NCI-H524 treated with DMSO at 0.1 percent for 48 hours (cell line): ENCODE measurements at regions not wholly inside any gene's neighbourhood (a gene's known extent, or its start where the extent isn't known, plus 50 kb on each side); places are given as distances from the start of the nearest gene placed in this dataset.
A peak's percentile ranks its signal among the peaks of the same experiment; 100 is the strongest.
"Not testable (repeated sequence)": the region's sequence is repeated elsewhere in the genome, so short reads cannot be mapped to it uniquely, and the experiment has no call there.

Experiments
- DNase-seq: peaks from one replicate; lab custom pipeline; 2025; lab: John Stamatoyannopoulos, UW

DNA sequence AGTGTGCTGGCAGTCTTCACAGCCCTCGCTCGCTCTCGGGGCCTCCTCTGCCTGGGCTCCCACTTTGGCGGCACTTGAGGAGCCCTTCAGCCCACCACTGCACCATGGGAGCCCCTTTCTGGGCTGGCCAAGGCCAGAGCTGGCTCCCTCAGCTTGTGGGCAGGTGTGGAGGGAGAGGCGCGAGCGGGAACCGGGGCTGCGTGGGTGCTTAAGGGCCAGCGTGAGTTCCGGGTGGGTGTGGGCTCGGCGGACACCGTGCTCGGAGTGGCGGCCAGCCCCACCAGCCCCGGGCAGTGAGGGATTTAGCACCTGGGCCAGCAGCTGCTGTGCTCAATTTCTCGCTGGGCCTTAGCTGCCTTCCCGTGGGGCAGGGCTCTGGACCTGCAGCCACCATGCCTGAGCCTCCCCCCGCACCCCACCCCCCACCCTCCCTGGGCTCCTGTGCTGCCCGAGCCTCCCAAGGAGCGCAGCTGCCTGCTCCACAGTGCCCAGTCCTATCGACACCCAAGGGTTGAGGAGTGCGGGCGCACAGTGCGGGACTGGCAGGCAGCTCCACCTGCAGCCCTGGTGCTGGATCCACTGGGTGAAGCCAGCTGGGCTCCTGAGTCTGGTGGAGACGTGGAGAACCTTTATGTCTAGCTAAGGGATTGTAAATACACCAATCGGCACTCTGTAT is 684.4 kb upstream of the GOLIM4 start:
- DNase-seq, result not testable (repeated sequence)

- DNase-seq, result no peak
These were observed 658.0 kb upstream of the GOLIM4 start for GRCh38 chr3:168753724-168754123.

GRCh38 chr3:168752339-168752738 is 656.6 kb upstream of the GOLIM4 start:
- DNase-seq, result no peak

DNA sequence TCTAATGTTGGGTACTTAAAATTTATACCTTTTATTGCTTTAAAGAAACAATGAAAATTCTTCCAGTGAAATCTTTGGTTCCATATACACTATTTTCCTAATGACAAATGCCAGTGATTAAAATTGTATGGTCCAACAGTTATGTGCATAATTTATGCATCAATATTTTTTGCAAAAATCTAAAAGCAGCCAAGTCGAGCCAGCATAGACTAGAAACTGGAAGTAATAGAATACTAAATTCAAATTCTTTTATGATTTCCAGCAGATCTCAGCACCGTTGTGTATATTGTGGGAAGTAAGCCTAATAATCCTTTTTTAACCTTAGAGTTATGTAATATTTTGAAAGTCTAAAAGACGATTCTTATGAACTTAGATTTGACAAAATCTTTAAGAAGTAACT is 652.0 kb upstream of the GOLIM4 start:
- DNase-seq, result no peak

DNA sequence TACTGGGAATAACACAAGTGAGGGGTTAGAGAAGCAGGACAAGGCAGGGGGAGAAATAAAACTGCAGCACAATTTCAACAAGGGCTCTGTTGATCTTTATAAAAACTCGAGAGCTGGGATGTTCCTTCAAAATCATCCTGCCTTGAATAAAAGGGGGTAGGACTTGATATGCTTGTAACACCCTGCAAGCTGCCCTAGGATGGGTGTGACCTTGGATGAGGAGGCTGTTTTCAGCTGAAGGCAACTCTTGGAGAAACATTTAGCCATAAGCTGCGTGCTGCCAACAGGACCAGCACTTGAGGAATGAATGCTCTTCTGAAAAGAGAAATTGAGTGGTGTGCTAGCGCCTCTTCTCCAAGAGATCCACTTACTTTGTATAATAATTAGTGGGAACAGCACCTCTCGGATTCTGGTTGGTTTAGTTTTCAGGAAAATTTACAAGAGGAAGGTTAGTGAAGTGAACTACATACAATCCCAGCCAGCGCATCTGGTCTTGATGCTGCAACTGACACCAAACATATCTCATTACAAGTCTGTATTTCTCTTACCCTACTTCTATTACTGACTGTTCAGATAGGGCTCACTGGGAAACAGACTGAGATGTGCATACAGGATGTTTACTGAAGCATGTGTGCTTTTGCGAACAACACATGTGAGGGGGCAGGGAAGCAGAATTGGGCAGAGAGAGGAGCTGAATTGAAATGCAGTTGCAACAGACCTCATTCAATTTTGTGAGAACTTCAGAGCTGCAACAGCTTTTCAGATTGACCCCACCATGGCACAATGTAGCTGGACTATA is 643.0 kb upstream of the GOLIM4 start:
- DNase-seq, result no peak

GRCh38 chr3:168736202-168736601 is 640.5 kb upstream of the GOLIM4 start:
- no peak for DNase-seq

- DNase-seq, result no peak
These were observed 634.3 kb upstream of the GOLIM4 start for GRCh38 chr3:168730073-168730472.

- no peak for DNase-seq
These were observed 626.4 kb upstream of the GOLIM4 start for GRCh38 chr3:168722091-168722490.

DNA sequence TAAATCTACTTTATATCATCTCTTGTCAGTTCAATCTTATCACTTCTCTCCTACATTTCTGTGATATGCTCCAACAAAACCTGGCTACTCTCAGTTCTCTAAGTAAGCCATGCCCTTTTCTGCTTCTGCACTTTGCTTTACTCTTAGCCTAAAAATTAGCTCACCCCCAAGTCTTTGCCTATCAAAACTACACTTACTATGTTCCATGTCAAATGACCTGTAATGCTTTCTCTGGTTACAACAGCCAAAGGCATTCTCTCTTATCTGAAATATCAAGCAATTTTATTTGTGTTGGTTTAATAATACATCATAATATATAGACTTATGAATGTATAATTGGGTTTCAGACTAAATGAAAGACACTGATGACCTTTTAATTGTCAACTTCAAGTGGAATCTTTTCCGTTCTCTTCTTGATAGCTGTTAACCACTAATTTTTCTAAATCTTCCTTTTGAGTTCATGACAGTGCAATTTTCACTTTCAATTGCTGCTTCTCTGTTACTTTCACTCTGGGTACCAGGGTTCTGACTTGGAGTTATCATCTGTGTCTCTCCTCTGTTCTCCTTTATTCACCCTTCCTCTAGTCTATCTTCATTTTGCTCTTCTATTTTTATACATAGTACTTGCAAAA is 619.0 kb upstream of the GOLIM4 start:
- no peak for DNase-seq

DNA sequence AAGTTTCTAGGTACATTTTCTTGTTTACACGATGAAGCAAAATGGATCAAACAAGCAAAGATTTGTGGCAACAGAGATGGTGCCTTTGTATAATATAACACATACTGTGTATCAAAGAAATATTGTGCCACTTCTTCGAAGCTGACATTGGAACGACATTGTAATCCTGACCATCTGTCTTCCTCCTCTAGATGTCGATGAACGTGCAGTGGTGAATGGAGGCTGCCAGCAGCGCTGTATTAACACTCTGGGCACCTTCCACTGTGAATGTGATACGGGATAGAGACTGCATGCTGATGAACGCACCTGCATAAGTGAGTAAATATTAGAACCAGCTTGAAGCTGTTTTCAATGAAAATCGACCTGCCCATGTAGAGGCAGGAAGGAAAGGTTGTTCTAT is 613.3 kb upstream of the GOLIM4 start:
- peak; percentile 71 for DNase-seq

GRCh38 chr3:168707900-168708299 is 612.2 kb upstream of the GOLIM4 start:
- DNase-seq, result no peak

DNA sequence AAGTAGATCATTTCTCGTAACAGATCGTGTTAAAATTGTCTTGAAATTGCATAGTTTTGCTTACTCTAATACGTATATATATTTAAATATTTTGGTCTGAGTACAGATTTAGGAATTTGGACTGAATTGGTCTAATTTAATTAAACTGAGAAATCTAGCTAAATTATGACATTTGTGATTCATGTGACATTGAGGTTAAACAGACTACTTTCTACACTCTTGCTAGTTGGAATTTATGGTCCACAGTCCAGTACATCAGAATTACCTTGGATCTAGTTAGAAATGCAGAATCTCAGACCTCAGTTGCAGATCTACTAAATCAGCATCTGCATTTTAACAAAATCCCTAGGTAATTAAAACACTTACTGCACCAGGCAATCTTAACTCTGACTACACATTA is 609.7 kb upstream of the GOLIM4 start:
- DNase-seq, result no peak

DNA sequence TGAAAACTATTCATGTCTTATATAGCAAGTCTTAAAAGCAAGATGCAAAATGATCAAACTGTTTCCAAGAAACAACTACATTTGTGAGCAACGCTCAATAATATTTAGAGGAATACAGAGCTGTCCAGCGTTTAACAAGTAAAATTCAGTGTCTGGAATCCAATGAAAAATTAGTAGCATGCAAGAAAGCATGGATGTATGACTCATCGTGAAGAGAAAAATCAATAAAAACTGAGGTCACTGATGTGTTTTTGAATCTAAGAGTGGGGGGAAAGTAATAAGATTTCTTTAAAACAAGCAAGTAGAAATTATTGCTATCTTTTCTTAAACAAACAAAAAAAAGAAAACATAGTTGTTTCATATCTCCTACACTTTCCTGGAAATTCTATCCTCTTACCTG is 600.3 kb upstream of the GOLIM4 start:
- no peak for DNase-seq

DNA sequence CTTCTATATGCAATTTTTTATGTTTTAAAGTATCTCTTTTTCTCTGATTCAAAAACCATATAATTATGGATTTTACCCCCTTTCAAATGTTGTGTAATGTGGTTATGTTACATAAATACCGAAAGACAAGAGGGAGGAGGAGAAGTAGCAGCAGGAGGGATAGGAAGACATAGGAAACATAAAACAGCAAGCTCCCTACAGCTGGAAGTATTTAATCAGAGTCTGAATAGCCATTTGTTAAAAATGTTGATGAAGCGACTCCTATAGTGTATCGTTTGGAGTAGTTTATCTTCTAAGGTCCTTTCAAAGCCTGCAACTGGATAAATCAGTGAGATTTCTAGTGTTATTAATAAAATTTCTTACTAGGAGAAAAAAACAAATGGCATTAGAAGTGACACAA is 598.1 kb upstream of the GOLIM4 start:
- no peak for DNase-seq

- no peak for DNase-seq
These were observed 592.5 kb upstream of the GOLIM4 start for GRCh38 chr3:168688267-168688666.

- DNase-seq, result no peak
These were observed 588.8 kb upstream of the GOLIM4 start for GRCh38 chr3:168684519-168684918.

DNA sequence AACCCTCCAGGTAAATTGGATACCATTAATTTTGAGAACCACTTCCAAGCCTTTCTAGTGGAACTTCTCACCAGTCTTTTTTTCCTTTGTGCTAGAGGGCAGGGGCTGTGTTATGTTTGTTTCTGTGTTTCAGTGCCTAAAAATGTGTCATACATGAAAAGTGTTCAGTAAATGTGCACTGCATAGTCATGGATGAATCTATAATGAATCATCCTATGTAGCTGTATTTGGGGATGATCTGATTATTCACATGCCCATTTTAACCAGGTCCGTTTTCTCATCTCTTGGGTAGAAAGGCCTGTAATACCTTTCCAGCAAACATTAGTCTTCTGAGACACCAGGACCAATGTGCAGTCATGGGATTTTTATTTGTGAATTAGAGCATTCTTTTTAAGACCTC is 583.0 kb upstream of the GOLIM4 start:
- DNase-seq, result no peak

DNA sequence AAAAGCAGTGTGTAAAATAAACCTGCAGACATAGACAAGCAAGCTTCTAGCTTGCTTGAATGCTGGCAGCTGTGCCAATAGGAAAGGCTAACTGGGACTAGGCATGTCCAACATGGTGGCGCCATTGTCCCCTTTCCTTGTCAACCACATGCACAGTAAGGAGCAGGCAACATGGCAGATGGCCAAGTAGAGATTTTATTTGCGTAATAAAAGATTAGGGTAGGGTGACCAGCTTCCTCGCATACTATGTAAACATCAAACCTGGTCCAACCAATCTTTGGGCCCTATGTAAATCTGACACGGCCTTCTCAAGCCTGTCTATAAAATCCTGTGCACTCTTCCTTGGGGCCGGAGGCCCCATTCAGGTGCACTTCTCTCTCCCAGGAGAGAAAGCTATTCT is 575.4 kb upstream of the GOLIM4 start:
- DNase-seq, result peak; percentile 31

- DNase-seq, result not testable (repeated sequence)
These were observed 565.3 kb upstream of the GOLIM4 start for GRCh38 chr3:168660879-168661657.

GRCh38 chr3:168659015-168659414 is 563.3 kb upstream of the GOLIM4 start:
- DNase-seq, result no peak

DNA sequence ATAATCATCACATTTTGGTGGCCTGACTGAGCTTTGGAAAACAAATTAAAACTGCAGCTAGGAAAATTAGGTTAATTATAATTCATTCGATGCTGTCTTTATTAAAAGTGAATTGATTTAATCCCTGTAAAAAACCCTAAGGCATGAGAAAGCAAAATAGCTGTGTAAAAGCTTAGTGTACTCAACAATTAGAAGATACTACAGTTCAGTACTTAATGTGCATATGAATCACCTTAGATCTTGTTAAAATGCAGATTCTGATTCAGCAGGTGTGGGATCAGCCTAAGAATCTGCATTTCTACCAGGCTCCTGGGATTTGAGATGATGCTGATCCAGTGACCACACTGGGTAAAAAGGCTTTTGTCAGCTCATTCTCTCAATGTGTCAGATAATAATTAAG is 559.9 kb upstream of the GOLIM4 start:
- DNase-seq, result no peak

- DNase-seq, result no peak
These were observed 559.0 kb upstream of the GOLIM4 start for GRCh38 chr3:168654700-168655099.
